ENCODE measurements at regions not wholly inside any gene's neighbourhood (a gene's known extent, or its start where the extent isn't known, plus 50 kb on each side); places are given as distances from the start of the nearest gene placed in this dataset.

- H3K9me3 Mint-ChIP-seq = peaks cover 5 to 6% of the 10 kb centered on the region in 2 donors
- no peaks in the 10 kb centered on the region for H3K4me1 Mint-ChIP-seq (ENCODE audit: low read depth)
- H3K27me3 Mint-ChIP-seq (ENCODE audit: low read depth) = no peaks in the 10 kb centered on the region
- ATAC-seq (replicated peaks in 1 of 2) = no peak
- no peak overlapping the region for H3K27ac Mint-ChIP-seq
- no peak overlapping the region for H3K4me3 Mint-ChIP-seq
- peaks cover 1 to 2% of the 10 kb centered on the region in 2 donors for H3K36me3 Mint-ChIP-seq (ENCODE audit: insufficient read depth in 2 of 2)
- DNase-seq = no peak
Observed at GRCh38 chr3:88369337-88369736, 219.6 kb downstream of the C3orf38 start.

GRCh38 chr3:88369767-88370166 lies 220.0 kb downstream of the C3orf38 start:
- peaks cover 5 to 6% of the 10 kb centered on the region in 2 donors for H3K9me3 Mint-ChIP-seq
- no peak overlapping the region for H3K27ac Mint-ChIP-seq
- H3K4me1 Mint-ChIP-seq (ENCODE audit: low read depth) = no peaks in the 10 kb centered on the region
- no peak for ATAC-seq (replicated peaks in 1 of 2)
- peaks cover 1 to 2% of the 10 kb centered on the region in 2 donors for H3K36me3 Mint-ChIP-seq (ENCODE audit: insufficient read depth in 2 of 2)
- no peak overlapping the region for H3K4me3 Mint-ChIP-seq
- DNase-seq = no peak
- H3K27me3 Mint-ChIP-seq (ENCODE audit: low read depth) = no peaks in the 10 kb centered on the region

DNA sequence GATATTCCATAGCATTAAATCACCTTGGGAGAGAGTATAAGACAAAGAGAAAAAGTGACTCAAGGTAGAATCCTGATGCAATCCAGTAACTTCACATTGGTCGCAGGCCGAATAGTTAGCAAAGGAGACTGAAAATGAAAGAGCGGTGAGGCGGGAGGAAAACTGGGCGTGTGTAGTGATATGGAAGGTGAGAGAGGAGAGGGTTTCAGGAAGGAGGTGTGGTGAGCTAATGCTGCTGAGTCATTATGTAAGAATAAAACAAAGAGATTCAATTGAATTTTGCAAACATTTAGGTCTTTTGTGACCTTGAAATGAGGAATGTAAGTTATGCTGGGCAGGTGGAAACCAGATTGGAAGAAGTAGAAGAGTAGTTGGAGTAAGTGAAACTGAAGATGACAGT lies 235.3 kb downstream of the C3orf38 start:
- Mint-ChIP-seq H3K9me3 (peaks cover 4 to 11% of the 10 kb centered on the region in 2 donors), H3K4me1 (ENCODE audit: low read depth) (peaks cover 6% of the 10 kb centered on the region), H3K36me3 (ENCODE audit: insufficient read depth in 2 of 2) (no peaks in the 10 kb centered on the region), H3K27ac (no peak overlapping the region), H3K4me3 (no peak overlapping the region), H3K27me3 (ENCODE audit: low read depth) (no peaks in the 10 kb centered on the region)
- no peak for ATAC-seq (replicated peaks in 1 of 2)
- no peak for DNase-seq

GRCh38 chr3:88398581-88398980 lies 248.8 kb downstream of the C3orf38 start:
- ATAC-seq (replicated peaks in 1 of 2) = no peak
- H3K4me1 Mint-ChIP-seq (ENCODE audit: low read depth) = no peaks in the 10 kb centered on the region
- H3K27ac Mint-ChIP-seq = no peak overlapping the region
- DNase-seq = no peak
- H3K4me3 Mint-ChIP-seq = no peak overlapping the region
- no peaks in the 10 kb centered on the region for H3K36me3 Mint-ChIP-seq (ENCODE audit: insufficient read depth in 2 of 2)
- peaks cover 2% of the 10 kb centered on the region in 2 donors for H3K9me3 Mint-ChIP-seq
- no peaks in the 10 kb centered on the region for H3K27me3 Mint-ChIP-seq (ENCODE audit: low read depth)

DNA sequence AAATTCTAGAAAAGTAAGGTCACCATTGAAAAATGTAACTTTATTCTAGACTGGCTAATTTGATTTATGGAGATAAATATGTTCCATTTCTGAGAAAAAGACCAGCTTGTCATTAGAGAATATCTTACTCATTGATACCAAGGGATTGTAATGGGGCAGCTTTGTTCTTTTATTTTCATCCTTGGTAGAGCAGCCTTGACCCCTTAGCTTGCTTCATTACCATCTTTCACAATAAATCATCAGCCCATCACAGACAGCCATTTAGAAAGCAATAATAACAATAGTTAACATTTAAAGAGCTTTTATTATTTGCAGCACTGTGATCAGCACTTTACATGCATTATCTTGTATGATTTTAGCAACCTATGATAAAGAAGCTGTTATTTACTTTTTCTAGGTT lies 253.6 kb downstream of the C3orf38 start:
- Mint-ChIP-seq H3K36me3 (ENCODE audit: insufficient read depth in 2 of 2) (no peaks in the 10 kb centered on the region), H3K9me3 (peaks cover 0 to 5% of the 10 kb centered on the region in 2 donors), H3K27me3 (ENCODE audit: low read depth) (no peaks in the 10 kb centered on the region), H3K27ac (no peak overlapping the region), H3K4me1 (ENCODE audit: low read depth) (no peaks in the 10 kb centered on the region), H3K4me3 (no peak overlapping the region)
- DNase-seq = no peak
- ATAC-seq (replicated peaks in 1 of 2) = no peak

- no peak for DNase-seq
- H3K27ac Mint-ChIP-seq = no peak overlapping the region
- H3K27me3 Mint-ChIP-seq (ENCODE audit: low read depth) = no peaks in the 10 kb centered on the region
- peaks cover 10% of the 10 kb centered on the region for H3K4me1 Mint-ChIP-seq (ENCODE audit: low read depth)
- no peak for ATAC-seq (replicated peaks in 1 of 2)
- H3K36me3 Mint-ChIP-seq (ENCODE audit: insufficient read depth in 2 of 2) = no peaks in the 10 kb centered on the region
- no peak overlapping the region for H3K4me3 Mint-ChIP-seq
- H3K9me3 Mint-ChIP-seq = peaks cover 0 to 3% of the 10 kb centered on the region in 2 donors
Observed at GRCh38 chr3:88408097-88408496, 258.3 kb downstream of the C3orf38 start.

GRCh38 chr3:88408935-88409334 lies 259.2 kb downstream of the C3orf38 start:
- Mint-ChIP-seq H3K27me3 (ENCODE audit: low read depth) (no peaks in the 10 kb centered on the region), H3K27ac (no peak overlapping the region), H3K9me3 (peaks cover 0 to 3% of the 10 kb centered on the region in 2 donors), H3K36me3 (ENCODE audit: insufficient read depth in 2 of 2) (no peaks in the 10 kb centered on the region), H3K4me3 (no peak overlapping the region), H3K4me1 (ENCODE audit: low read depth) (peaks cover 10% of the 10 kb centered on the region)
- ATAC-seq (replicated peaks in 1 of 2) (no peak), DNase-seq (no peak)

- no peaks in the 10 kb centered on the region for H3K9me3 Mint-ChIP-seq
- H3K27me3 Mint-ChIP-seq (ENCODE audit: low read depth) = no peaks in the 10 kb centered on the region
- peaks cover 10% of the 10 kb centered on the region for H3K4me1 Mint-ChIP-seq (ENCODE audit: low read depth)
- ATAC-seq (replicated peaks in 1 of 2) (no peak), DNase-seq (no peak)
- no peak overlapping the region for H3K27ac Mint-ChIP-seq
- no peak overlapping the region for H3K4me3 Mint-ChIP-seq
- H3K36me3 Mint-ChIP-seq (ENCODE audit: insufficient read depth in 2 of 2) = no peaks in the 10 kb centered on the region
Observed at GRCh38 chr3:88410259-88410658, 260.5 kb downstream of the C3orf38 start.

GRCh38 chr3:88412346-88412745 lies 262.6 kb downstream of the C3orf38 start:
- H3K27ac Mint-ChIP-seq = no peak overlapping the region
- ATAC-seq (replicated peaks in 1 of 2) = no peak
- no peaks in the 10 kb centered on the region for H3K27me3 Mint-ChIP-seq (ENCODE audit: low read depth)
- no peak overlapping the region for H3K4me3 Mint-ChIP-seq
- no peaks in the 10 kb centered on the region for H3K36me3 Mint-ChIP-seq (ENCODE audit: insufficient read depth in 2 of 2)
- H3K4me1 Mint-ChIP-seq (ENCODE audit: low read depth) = peaks cover 10% of the 10 kb centered on the region
- DNase-seq = no peak
- no peaks in the 10 kb centered on the region for H3K9me3 Mint-ChIP-seq

- Mint-ChIP-seq H3K4me1 (ENCODE audit: low read depth) (no peaks in the 10 kb centered on the region), H3K27ac (no peak overlapping the region), H3K4me3 (no peak overlapping the region), H3K27me3 (ENCODE audit: low read depth) (no peaks in the 10 kb centered on the region), H3K9me3 (no peaks in the 10 kb centered on the region), H3K36me3 (ENCODE audit: insufficient read depth in 2 of 2) (no peaks in the 10 kb centered on the region)
- no peak for DNase-seq
- no peak for ATAC-seq (replicated peaks in 1 of 2)
Observed at GRCh38 chr3:88416436-88416835, 266.7 kb downstream of the C3orf38 start.

DNA sequence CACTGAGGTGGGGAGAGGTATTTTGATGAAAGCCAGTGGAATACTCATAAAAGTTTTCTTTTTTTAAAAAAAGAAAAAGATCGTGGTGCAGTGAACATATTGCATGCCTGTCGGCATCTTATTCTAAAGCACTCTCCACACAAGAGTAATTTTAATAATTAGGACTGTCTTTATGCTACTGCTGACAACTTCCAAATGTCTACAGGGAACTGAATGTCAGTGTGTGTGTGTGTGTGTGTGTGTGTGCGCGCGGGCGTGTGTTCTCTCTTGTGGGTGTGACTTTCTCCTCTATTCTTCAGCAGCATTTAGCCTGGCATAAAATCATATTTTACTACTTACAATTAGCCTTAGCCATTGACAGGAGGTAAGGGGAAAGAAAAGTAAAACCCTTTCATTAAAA lies 268.5 kb downstream of the C3orf38 start:
- no peaks in the 10 kb centered on the region for H3K9me3 Mint-ChIP-seq
- no peaks in the 10 kb centered on the region for H3K36me3 Mint-ChIP-seq (ENCODE audit: insufficient read depth in 2 of 2)
- no peaks in the 10 kb centered on the region for H3K4me1 Mint-ChIP-seq (ENCODE audit: low read depth)
- H3K27ac Mint-ChIP-seq = no peak overlapping the region
- H3K27me3 Mint-ChIP-seq (ENCODE audit: low read depth) = no peaks in the 10 kb centered on the region
- ATAC-seq (replicated peaks in 1 of 2) (no peak), DNase-seq (no peak)
- no peak overlapping the region for H3K4me3 Mint-ChIP-seq

DNA sequence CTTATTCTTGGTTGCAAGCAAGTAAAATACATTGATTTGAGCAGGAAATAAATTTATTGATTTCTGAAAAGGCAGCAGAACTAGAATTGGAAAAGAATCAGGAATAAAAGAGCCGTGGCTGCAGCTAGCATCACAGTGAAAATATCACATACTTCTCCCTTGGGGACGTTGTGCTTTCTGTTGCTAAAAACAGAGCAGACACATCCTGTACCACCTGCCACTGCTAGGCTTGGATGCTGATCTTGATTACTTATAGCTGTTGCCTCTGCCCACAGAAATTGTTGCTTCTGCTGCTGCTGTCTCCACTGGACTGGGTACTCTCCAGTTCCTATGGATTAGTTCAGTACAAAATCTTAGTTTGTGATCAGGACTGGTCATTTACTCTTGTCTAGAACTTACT lies 283.8 kb downstream of the C3orf38 start:
- DNase-seq (no peak), ATAC-seq (replicated peaks in 1 of 2) (no peak)
- Mint-ChIP-seq H3K9me3 (peaks cover 0 to 1% of the 10 kb centered on the region in 2 donors), H3K27ac (no peak overlapping the region), H3K27me3 (ENCODE audit: low read depth) (no peaks in the 10 kb centered on the region), H3K4me3 (no peak overlapping the region), H3K36me3 (ENCODE audit: insufficient read depth in 2 of 2) (no peaks in the 10 kb centered on the region), H3K4me1 (ENCODE audit: low read depth) (no peaks in the 10 kb centered on the region)

- H3K27me3 Mint-ChIP-seq (ENCODE audit: low read depth) = no peaks in the 10 kb centered on the region
- H3K4me1 Mint-ChIP-seq (ENCODE audit: low read depth) = no peaks in the 10 kb centered on the region
- H3K4me3 Mint-ChIP-seq = no peak overlapping the region
- ATAC-seq (replicated peaks in 1 of 2) (no peak), DNase-seq (no peak)
- no peaks in the 10 kb centered on the region for H3K36me3 Mint-ChIP-seq (ENCODE audit: insufficient read depth in 2 of 2)
- no peak overlapping the region for H3K27ac Mint-ChIP-seq
- H3K9me3 Mint-ChIP-seq = peaks cover 1 to 3% of the 10 kb centered on the region in 2 donors
Observed at GRCh38 chr3:88434001-88434400, 284.2 kb downstream of the C3orf38 start.

DNA sequence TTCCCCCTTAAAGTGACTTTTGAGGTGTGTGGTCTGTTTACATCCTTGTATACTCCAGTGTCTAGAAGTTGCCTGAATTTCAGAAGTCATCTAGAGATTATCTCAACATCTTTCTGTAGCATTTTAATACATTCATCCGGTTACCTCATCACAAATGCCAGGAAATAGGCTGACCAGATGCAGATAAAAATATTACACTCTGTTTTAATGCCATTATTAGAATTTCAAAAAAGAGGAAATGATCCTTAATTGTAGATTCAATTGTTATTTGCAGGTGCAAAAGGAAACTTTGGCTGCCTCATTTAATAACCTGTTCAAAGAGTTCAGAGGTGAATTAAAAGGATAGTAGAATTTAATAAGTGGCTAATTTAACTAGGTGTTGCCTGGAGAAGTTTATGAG lies 290.9 kb downstream of the C3orf38 start:
- Mint-ChIP-seq H3K36me3 (ENCODE audit: insufficient read depth in 2 of 2) (no peaks in the 10 kb centered on the region), H3K9me3 (peaks cover 0 to 5% of the 10 kb centered on the region in 2 donors), H3K27ac (no peak overlapping the region), H3K4me1 (ENCODE audit: low read depth) (no peaks in the 10 kb centered on the region), H3K4me3 (no peak overlapping the region), H3K27me3 (ENCODE audit: low read depth) (no peaks in the 10 kb centered on the region)
- DNase-seq (no peak), ATAC-seq (replicated peaks in 1 of 2) (no peak)
